CD4-positive, alpha-beta memory T cell (primary cell): ENCODE measurements at regions not wholly inside any gene's neighbourhood (a gene's known extent, or its start where the extent isn't known, plus 50 kb on each side); places are given as distances from the start of the nearest gene placed in this dataset.
A peak's percentile ranks its signal among the peaks of the same experiment; 100 is the strongest.

Experiments
- CTCF ChIA-PET: fragments of 350-600 bp; sonication (Branson Sonifier 250); formaldehyde crosslinking; loops from one replicate; lab custom pipeline; 2021; ENCODE audit warnings: inconsistent platforms; ENCODE audit not compliant: partially characterized antibody; lab: Charles Lee
- POLR2A ChIA-PET: fragments of 350-600 bp; sonication (Branson Sonifier 250); formaldehyde crosslinking; loops from one replicate; lab custom pipeline; 2021; ENCODE audit not compliant: partially characterized antibody; lab: Charles Lee
- DNase-seq, 5 donors: peaks; one replicate each; pipeline versions ENCODE4 v3.0.0 to v3.0.0-alpha.2; 2020 to 2022; ENCODE audit warnings: mixed read lengths in 1 of 5
- H3K27ac ChIP-seq: one replicate; pipeline ENCODE4 v1.7.0; 2013; ENCODE audit warnings: low read depth, low read length
- H3K27me3 ChIP-seq: 2 replicates; pipeline ENCODE4 v1.7.0; 2013; ENCODE audit warnings: mild to moderate bottlenecking, low read length, moderate library complexity; ENCODE audit not compliant: insufficient read depth
- H3K36me3 ChIP-seq: 2 replicates; pipeline ENCODE4 v1.7.0; 2013; ENCODE audit warnings: mild to moderate bottlenecking, low read length, moderate library complexity; ENCODE audit not compliant: insufficient read depth
- H3K4me1 ChIP-seq: 2 replicates; pipeline ENCODE4 v1.7.0; 2013; ENCODE audit warnings: mild to moderate bottlenecking, low read length, moderate library complexity; ENCODE audit not compliant: insufficient read depth
- H3K4me3 ChIP-seq, 2 donors: one replicate each; pipeline ENCODE4 v1.7.0; 2013; ENCODE audit warnings: low read length in 2 of 2, mild to moderate bottlenecking in 1 of 2
- H3K9me3 ChIP-seq, 2 donors: one replicate each; pipeline ENCODE4 v1.7.0; 2013; ENCODE audit warnings: low read length in 2 of 2, control low read depth in 1 of 2; ENCODE audit not compliant: control insufficient read depth in 1 of 2
- H3K27ac Mint-ChIP-seq, 7 donors: one replicate each; pipeline ENCODE4 v1.8.0; 2020 to 2021; ENCODE audit warnings: mixed read lengths in 7 of 7, mild to moderate bottlenecking in 6 of 7, inconsistent platforms in 3 of 7, moderate library complexity in 3 of 7
- H3K27me3 Mint-ChIP-seq, 2 donors: one replicate each; pipeline ENCODE4 v1.8.0; 2020 to 2021; ENCODE audit warnings: mixed read lengths in 2 of 2
- H3K36me3 Mint-ChIP-seq, 2 donors: one replicate each; pipeline ENCODE4 v1.8.0; 2020 to 2021; ENCODE audit warnings: mixed read lengths in 2 of 2, inconsistent platforms in 1 of 2, mild to moderate bottlenecking in 1 of 2
- H3K4me1 Mint-ChIP-seq, 4 donors: one replicate each; pipeline ENCODE4 v1.8.0; 2020 to 2021; ENCODE audit warnings: mixed read lengths in 4 of 4, mild to moderate bottlenecking in 1 of 4
- H3K4me3 Mint-ChIP-seq, 8 donors: one replicate each; pipeline ENCODE4 v1.8.0; 2020 to 2021; ENCODE audit warnings: mixed read lengths in 8 of 8, mild to moderate bottlenecking in 7 of 8, moderate library complexity in 6 of 8, inconsistent platforms in 3 of 8
- H3K9me3 Mint-ChIP-seq, 8 donors: one replicate each; pipeline ENCODE4 v1.8.0; 2020 to 2021; ENCODE audit warnings: mixed read lengths in 8 of 8, mild to moderate bottlenecking in 5 of 8, inconsistent platforms in 3 of 8, moderate library complexity in 1 of 8
- intact Hi-C: fragments of 100-400 bp; cut with micrococcal nuclease; formaldehyde crosslinking; loops from one replicate; pipeline ENCODE4 v1.15.1; 2023

GRCh38 chr5:56715986-56716385 lies 99.4 kb upstream of the MAP3K1 start:
- peaks cover 0 to 2% of the 10 kb centered on the region in 2 donors for H3K27me3 Mint-ChIP-seq
- POLR2A ChIA-PET: no interaction called here
- Histone ChIP-seq H3K4me3 (no peak overlapping the region), H3K36me3 (no peaks in the 10 kb centered on the region), H3K9me3 (no peaks in the 10 kb centered on the region), H3K27ac (no peak overlapping the region), H3K27me3 (no peaks in the 10 kb centered on the region), H3K4me1 (peaks cover 25% of the 10 kb centered on the region)
- peaks cover 0 to 5% (median 0%) of the 10 kb centered on the region in 8 donors for H3K9me3 Mint-ChIP-seq
- intact Hi-C loops: no loop called here
- no peaks in the 10 kb centered on the region for H3K36me3 Mint-ChIP-seq
- CTCF ChIA-PET: no interaction called here
- peak overlapping the region in 1 of 8 donors; percentile 5 for H3K4me3 Mint-ChIP-seq
- H3K4me1 Mint-ChIP-seq: peaks cover 19 to 45% (median 27%) of the 10 kb centered on the region in 4 donors
- H3K27ac Mint-ChIP-seq: peak overlapping the region in 2 of 7 donors; percentile 36 to 78
- no peak for DNase-seq

- no peaks in the 10 kb centered on the region for H3K27me3 ChIP-seq
- H3K4me3 ChIP-seq: no peak overlapping the region
- ChIA-PET POLR2A (interaction anchor here (1.0 to 1.7 kb wide), 2 partner anchors 12 to 24 kb away, joined by 3 to 5 read pairs; no protein-coding TSS in a partner anchor), CTCF (no interaction called here)
- H3K27ac ChIP-seq: no peak overlapping the region
- intact Hi-C loops: no loop called here
- Mint-ChIP-seq H3K27ac (no peak overlapping the region), H3K4me1 (peaks cover 24 to 68% (median 40%) of the 10 kb centered on the region in 4 donors), H3K27me3 (peaks cover 0 to 2% of the 10 kb centered on the region in 2 donors), H3K4me3 (no peak overlapping the region), H3K9me3 (peaks cover 0 to 2% (median 0%) of the 10 kb centered on the region in 8 donors), H3K36me3 (no peaks in the 10 kb centered on the region)
- peaks cover 31% of the 10 kb centered on the region for H3K4me1 ChIP-seq
- DNase-seq: no peak
- no peaks in the 10 kb centered on the region for H3K9me3 ChIP-seq
- no peaks in the 10 kb centered on the region for H3K36me3 ChIP-seq
Observed at GRCh38 chr5:56712895-56713591, 102.3 kb upstream of the MAP3K1 start.

- POLR2A ChIA-PET: interaction anchor here (0.6 to 1.4 kb wide), 8 partner anchors 9 to 54 kb away, joined by 3 to 13 read pairs (median 3); no protein-coding TSS in a partner anchor
- no peak overlapping the region for H3K4me3 ChIP-seq
- no peaks in the 10 kb centered on the region for H3K36me3 Mint-ChIP-seq
- peaks cover 16% of the 10 kb centered on the region for H3K4me1 ChIP-seq
- peak overlapping the region in 5 of 7 donors; percentile 3 to 67 (median 18) for H3K27ac Mint-ChIP-seq
- H3K36me3 ChIP-seq: no peaks in the 10 kb centered on the region
- H3K9me3 Mint-ChIP-seq: peaks cover 0 to 2% (median 0%) of the 10 kb centered on the region in 8 donors
- H3K9me3 ChIP-seq: no peaks in the 10 kb centered on the region
- CTCF ChIA-PET: interaction anchor here (1.1 to 1.3 kb wide), 2 partner anchors 10 to 22 kb away, joined by 3 read pairs; no protein-coding TSS in a partner anchor
- peak overlapping the region in 4 of 8 donors; percentile 0 to 43 (median 26) for H3K4me3 Mint-ChIP-seq
- H3K4me1 Mint-ChIP-seq: peaks cover 21 to 53% (median 29%) of the 10 kb centered on the region in 4 donors
- peak in 3 of 5 donors; percentile 15 to 45 (median 30) for DNase-seq
- intact Hi-C loops: no loop called here
- no peaks in the 10 kb centered on the region for H3K27me3 ChIP-seq
- no peak overlapping the region for H3K27ac ChIP-seq
- H3K27me3 Mint-ChIP-seq: peaks cover 0 to 2% of the 10 kb centered on the region in 2 donors
Observed at GRCh38 chr5:56710826-56711590, 104.3 kb upstream of the MAP3K1 start.

GRCh38 chr5:56706504-56706903 lies 108.8 kb upstream of the MAP3K1 start:
- Mint-ChIP-seq H3K36me3 (no peaks in the 10 kb centered on the region), H3K4me1 (peaks cover 27 to 60% (median 47%) of the 10 kb centered on the region in 4 donors), H3K9me3 (peaks cover 0 to 2% (median 0%) of the 10 kb centered on the region in 8 donors), H3K27me3 (peaks cover 0 to 1% of the 10 kb centered on the region in 2 donors), H3K27ac (no peak overlapping the region), H3K4me3 (no peak overlapping the region)
- H3K36me3 ChIP-seq: no peaks in the 10 kb centered on the region
- peaks cover 39% of the 10 kb centered on the region for H3K4me1 ChIP-seq
- no peaks in the 10 kb centered on the region for H3K9me3 ChIP-seq
- ChIA-PET POLR2A (no interaction called here), CTCF (interaction anchor here (1.1 kb wide), 1 partner anchor 20 kb away, joined by 3 read pairs; no protein-coding TSS in a partner anchor)
- no peak overlapping the region for H3K4me3 ChIP-seq
- intact Hi-C loops: no loop called here
- no peak overlapping the region for H3K27ac ChIP-seq
- no peaks in the 10 kb centered on the region for H3K27me3 ChIP-seq
- DNase-seq: no peak

GRCh38 chr5:56705217-56705616 lies 110.1 kb upstream of the MAP3K1 start:
- no peak overlapping the region for H3K4me3 ChIP-seq
- H3K27ac Mint-ChIP-seq: peak overlapping the region in 2 of 7 donors; percentile 6 to 9
- H3K27me3 Mint-ChIP-seq: peaks cover 0 to 1% of the 10 kb centered on the region in 2 donors
- peaks cover 0 to 2% (median 0%) of the 10 kb centered on the region in 8 donors for H3K9me3 Mint-ChIP-seq
- ChIA-PET POLR2A (interaction anchor here (1.3 to 1.6 kb wide), 2 partner anchors 32 to 224 kb away, joined by 5 read pairs; no protein-coding TSS in a partner anchor), CTCF (interaction anchor here (1.5 to 1.9 kb wide), 2 partner anchors 14 to 434 kb away, joined by 4 to 5 read pairs; no protein-coding TSS in a partner anchor)
- peaks cover 40% of the 10 kb centered on the region for H3K4me1 ChIP-seq
- H3K36me3 Mint-ChIP-seq: no peaks in the 10 kb centered on the region
- intact Hi-C loops: no loop called here
- H3K9me3 ChIP-seq: no peaks in the 10 kb centered on the region
- H3K4me3 Mint-ChIP-seq: peak overlapping the region in 1 of 8 donors; percentile 13
- DNase-seq: no peak
- peaks cover 26 to 60% (median 49%) of the 10 kb centered on the region in 4 donors for H3K4me1 Mint-ChIP-seq
- H3K27me3 ChIP-seq: no peaks in the 10 kb centered on the region
- H3K36me3 ChIP-seq: no peaks in the 10 kb centered on the region
- no peak overlapping the region for H3K27ac ChIP-seq

GRCh38 chr5:56703952-56704351 lies 111.4 kb upstream of the MAP3K1 start:
- H3K9me3 Mint-ChIP-seq: peaks cover 0 to 4% (median 0%) of the 10 kb centered on the region in 8 donors
- Histone ChIP-seq H3K4me1 (peaks cover 53% of the 10 kb centered on the region), H3K27ac (no peak overlapping the region), H3K9me3 (no peaks in the 10 kb centered on the region), H3K4me3 (no peak overlapping the region), H3K27me3 (no peaks in the 10 kb centered on the region), H3K36me3 (no peaks in the 10 kb centered on the region)
- POLR2A ChIA-PET: interaction anchor here (1.3 to 1.6 kb wide), 2 partner anchors 33 to 223 kb away, joined by 5 read pairs; no protein-coding TSS in a partner anchor
- H3K4me1 Mint-ChIP-seq: peaks cover 35 to 61% (median 52%) of the 10 kb centered on the region in 4 donors
- CTCF ChIA-PET: interaction anchor here (1.2 to 1.5 kb wide), 4 partner anchors 10 to 99 kb away, joined by 3 to 5 read pairs (median 4); no protein-coding TSS in a partner anchor
- peak overlapping the region in 3 of 8 donors; percentile 9 to 67 (median 47) for H3K4me3 Mint-ChIP-seq
- peaks cover 0 to 1% of the 10 kb centered on the region in 2 donors for H3K27me3 Mint-ChIP-seq
- H3K27ac Mint-ChIP-seq: peak overlapping the region in 2 of 7 donors; percentile 2 to 54
- no peaks in the 10 kb centered on the region for H3K36me3 Mint-ChIP-seq
- intact Hi-C loops: no loop called here
- DNase-seq: no peak
